Right kidney (tissue), 1 donor: ENCODE measurements at regions not wholly inside any gene's neighbourhood (a gene's known extent, or its start where the extent isn't known, plus 50 kb on each side); places are given as distances from the start of the nearest gene placed in this dataset.
"Not testable (repeated sequence)": the region's sequence is repeated elsewhere in the genome, so short reads cannot be mapped to it uniquely, and the experiment has no call there.

ENCODE experiments used
- DNase-seq: peaks from one replicate; pipeline ENCODE4 v3.0.0-alpha.2; 2016

- DNase-seq: no peak
Observed at GRCh38 chr22:22946131-22946530, 58.5 kb downstream of the IGLL5 start.

GRCh38 chr22:22948651-22949571, 61.3 kb downstream of the IGLL5 start:
- DNase-seq: no peak

GRCh38 chr22:22949953-22950352, 62.3 kb downstream of the IGLL5 start:
- no peak for DNase-seq

- no peak for DNase-seq
Observed at GRCh38 chr22:22951035-22951434, 63.4 kb downstream of the IGLL5 start.

- no peak for DNase-seq
Observed at GRCh38 chr22:22952531-22953280, 65.1 kb downstream of the IGLL5 start.

GRCh38 chr22:22953791-22954190, 66.2 kb downstream of the IGLL5 start:
- no peak for DNase-seq

- no peak for DNase-seq
Observed at GRCh38 chr22:22954656-22955055, 67.0 kb downstream of the IGLL5 start.

GRCh38 chr22:22955276-22955798, 67.7 kb downstream of the IGLL5 start:
- no peak for DNase-seq

- DNase-seq: peak; percentile 39
Observed at GRCh38 chr22:22955866-22956535, 68.4 kb downstream of the IGLL5 start.

- DNase-seq: no peak
Observed at GRCh38 chr22:22957090-22957489, 69.5 kb downstream of the IGLL5 start.

GRCh38 chr22:22958621-22959020, 71.0 kb downstream of the IGLL5 start:
- no peak for DNase-seq

- peak; percentile 66 for DNase-seq
Observed at GRCh38 chr22:22959147-22959827, 71.7 kb downstream of the IGLL5 start.

GRCh38 chr22:22960307-22960706, 72.7 kb downstream of the IGLL5 start:
- DNase-seq: no peak

- no peak for DNase-seq
Observed at GRCh38 chr22:22961574-22961973, 74.0 kb downstream of the IGLL5 start.

- DNase-seq: no peak
Observed at GRCh38 chr22:22968366-22968765, 80.8 kb downstream of the IGLL5 start.

- DNase-seq: not testable (repeated sequence)
Observed at GRCh38 chr22:22972605-22973004, 85.0 kb downstream of the IGLL5 start.

- no peak for DNase-seq
Observed at GRCh38 chr22:22973336-22973735, 85.7 kb downstream of the IGLL5 start.

- DNase-seq: no peak
Observed at GRCh38 chr22:22974156-22974555, 86.5 kb downstream of the IGLL5 start.

- no peak for DNase-seq
Observed at GRCh38 chr22:22974795-22975580, 87.4 kb downstream of the IGLL5 start.

- no peak for DNase-seq
Observed at GRCh38 chr22:22976033-22976922, 88.7 kb downstream of the IGLL5 start.
